RWPE2 (cell line): ENCODE measurements at regions not wholly inside any gene's neighbourhood (a gene's known extent, or its start where the extent isn't known, plus 50 kb on each side); places are given as distances from the start of the nearest gene placed in this dataset.

Source experiments
- ATAC-seq: fragments of 200-7000 bp; cut with Tn5 transposase; 3 replicates; pipeline ENCODE4 v1.9.1; 2021; ENCODE audit warnings: low read depth
- DNase-seq: peaks from one replicate; pipeline ENCODE4 v3.0.0-alpha.2; 2020; ENCODE audit warnings: low spot score
- H3K27ac ChIP-seq: fragments of 450-650 bp; 2 replicates; pipeline ENCODE4 v1.5.1; 2017; ENCODE audit warnings: mild to moderate bottlenecking; ENCODE audit not compliant: poor library complexity, severe bottlenecking
- H3K27me3 ChIP-seq: fragments of 250-450 bp; sonication (Bioruptor Pico); 2 replicates; pipeline ENCODE4 v1.5.1; 2021; ENCODE audit warnings: mild to moderate bottlenecking, moderate library complexity; ENCODE audit not compliant: insufficient read depth, poor library complexity, severe bottlenecking
- H3K36me3 ChIP-seq: fragments of 250-450 bp; sonication (Bioruptor Pico); 2 replicates; pipeline ENCODE4 v1.5.1; 2020; ENCODE audit warnings: low read depth, mild to moderate bottlenecking, moderate library complexity
- H3K4me1 ChIP-seq: fragments of 250-450 bp; sonication (Bioruptor Pico); 2 replicates; pipeline ENCODE4 v1.5.1; 2021; ENCODE audit warnings: mild to moderate bottlenecking, moderate library complexity; ENCODE audit not compliant: insufficient read depth, poor library complexity, severe bottlenecking
- H3K4me3 ChIP-seq: fragments of 250-450 bp; sonication (Bioruptor Pico); 2 replicates; pipeline ENCODE4 v1.5.1; 2021; ENCODE audit warnings: mild to moderate bottlenecking, moderate library complexity; ENCODE audit not compliant: severe bottlenecking
- H3K9me3 ChIP-seq: fragments of 250-450 bp; sonication (Bioruptor Pico); 2 replicates; pipeline ENCODE4 v1.5.1; 2021; ENCODE audit warnings: mild to moderate bottlenecking, moderate library complexity; ENCODE audit not compliant: severe bottlenecking
- CTCF ChIP-seq: fragments of 450-650 bp; IDR thresholded peaks from one replicate; pipeline ENCODE4 v1.5.1; 2017; ENCODE audit warnings: mild to moderate bottlenecking, moderate library complexity; ENCODE audit not compliant: poor library complexity, severe bottlenecking

- no peak for TF ChIP-seq CTCF
- no peak for DNase-seq
Measured at GRCh38 chr1:29712801-29713200, 476.5 kb downstream of the PTPRU start.

DNA sequence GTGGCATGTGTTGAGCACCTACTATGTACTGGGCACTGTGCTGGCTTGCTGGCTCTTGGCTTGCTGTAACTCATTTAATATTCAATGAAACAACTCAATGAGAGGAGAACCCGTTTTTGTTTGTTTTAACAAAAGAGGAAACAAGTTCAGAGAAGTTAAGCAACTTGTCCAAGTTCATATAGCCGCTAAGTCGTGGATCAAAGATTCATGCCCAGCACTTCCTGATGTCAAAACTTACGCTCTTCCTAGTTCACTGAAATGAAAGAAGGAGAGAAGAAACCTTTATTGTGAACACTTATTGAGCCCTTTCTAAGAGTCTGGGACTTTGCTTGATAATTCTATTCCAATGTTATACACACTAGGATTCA, 475.9 kb downstream of the PTPRU start:
- DNase-seq (no peak), ATAC-seq (no peak)
- Histone ChIP-seq H3K9me3 (no peaks in the 10 kb centered on the region), H3K4me1 (peaks cover 49% of the 10 kb centered on the region), H3K27ac (peak overlapping the region; percentile 98), H3K36me3 (no peaks in the 10 kb centered on the region), H3K27me3 (no peaks in the 10 kb centered on the region), H3K4me3 (no peak overlapping the region)
- no peak for TF ChIP-seq CTCF

More at GRCh38 chr1:29712801-29713200, 476.5 kb downstream of the PTPRU start:
- ATAC-seq: no peak
- H3K27me3 ChIP-seq: no peaks in the 10 kb centered on the region
- no peaks in the 10 kb centered on the region for H3K36me3 ChIP-seq
- H3K4me1 ChIP-seq: peaks cover 48% of the 10 kb centered on the region
- no peaks in the 10 kb centered on the region for H3K9me3 ChIP-seq
- no peak overlapping the region for H3K4me3 ChIP-seq
- H3K27ac ChIP-seq: peak overlapping the region; percentile 98

GRCh38 chr1:29711582-29712283, 475.4 kb downstream of the PTPRU start:
- peaks cover 49% of the 10 kb centered on the region for H3K4me1 ChIP-seq

DNA sequence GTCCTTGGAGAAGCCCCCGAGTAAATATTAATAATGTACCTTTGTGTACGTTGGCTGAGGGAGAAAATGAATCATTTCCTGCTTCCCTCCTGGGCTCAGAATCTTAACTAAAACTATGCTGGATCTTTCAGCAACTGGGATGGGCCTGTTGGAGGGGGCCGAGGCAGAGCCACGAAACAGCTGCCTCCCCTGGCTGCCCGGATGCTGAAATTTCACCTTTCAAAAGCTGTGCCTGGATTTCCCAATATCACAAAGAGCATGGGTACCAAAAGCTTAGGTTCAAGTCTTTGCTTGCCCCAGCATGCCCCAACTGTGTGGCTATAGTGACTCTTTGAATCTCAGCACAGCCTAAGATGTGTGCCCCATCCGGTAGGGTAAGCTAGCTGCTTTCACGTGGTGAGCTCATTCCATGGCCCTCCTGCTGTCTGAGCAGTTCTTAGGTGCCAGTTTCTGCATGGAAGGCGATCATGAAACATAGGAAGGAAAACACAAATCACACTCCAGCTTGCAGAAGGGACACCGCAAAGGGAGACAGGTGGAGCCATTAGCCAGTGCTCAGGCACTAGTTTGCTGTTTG, 473.5 kb downstream of the PTPRU start:
- Histone ChIP-seq H3K27ac (peak overlapping the region; percentile 98), H3K9me3 (no peaks in the 10 kb centered on the region), H3K27me3 (no peaks in the 10 kb centered on the region), H3K4me1 (peaks cover 49% of the 10 kb centered on the region), H3K36me3 (no peaks in the 10 kb centered on the region), H3K4me3 (no peak overlapping the region)
- TF ChIP-seq CTCF: peak; percentile 23
- ATAC-seq: peak; percentile 78
- DNase-seq: peak; percentile 91

More at GRCh38 chr1:29711582-29712283, 475.4 kb downstream of the PTPRU start:
- no peaks in the 10 kb centered on the region for H3K27me3 ChIP-seq
- TF ChIP-seq CTCF: no peak
- H3K36me3 ChIP-seq: no peaks in the 10 kb centered on the region
- no peak overlapping the region for H3K4me3 ChIP-seq
- DNase-seq (no peak), ATAC-seq (no peak)
- no peaks in the 10 kb centered on the region for H3K9me3 ChIP-seq
- H3K27ac ChIP-seq: peak overlapping the region; percentile 98
